IMR-90 (cell line): ENCODE measurements at regions not wholly inside any gene's neighbourhood (a gene's known extent, or its start where the extent isn't known, plus 50 kb on each side); places are given as distances from the start of the nearest gene placed in this dataset.

Experiments used
- ATAC-seq: fragments of 200-7000 bp; cut with Tn5 transposase; 2 replicates; pipeline ENCODE4 v1.9.1; 2020; ENCODE audit warnings: low read depth, mild to moderate bottlenecking, moderate library complexity
- BruUV-seq: library from RNA; stranded (reverse); fragments of 400-500 nt; replicated peaks from 2 replicates; lab custom pipeline; 2021; lab: Mats Ljungman, UMichigan
- CTCF ChIA-PET: fragments of 300-600 bp; formaldehyde crosslinking; extraction: SDS; loops from one replicate; lab custom pipeline; 2021; ENCODE audit warnings: antibody characterized with exemption; lab: Yijun Ruan, JAX
- POLR2A ChIA-PET: fragments of 300-600 bp; sonication (Branson Sonifier 250); formaldehyde crosslinking; loops from one replicate; lab custom pipeline; 2022; ENCODE audit warnings: antibody characterized with exemption; ENCODE audit not compliant: unreplicated experiment; lab: Charles Lee
- DNase-seq: peaks from one replicate; pipeline ENCODE4 v3.0.0; 2013
- H2AFZ ChIP-seq: replicated peaks from 2 replicates; pipeline ENCODE3; 2013; ENCODE audit warnings: low read length, mild to moderate bottlenecking; ENCODE audit not compliant: poor library complexity
- H2AK5ac ChIP-seq: 2 replicates; pipeline ENCODE4 v1.6.1; 2013; ENCODE audit warnings: low read depth, low read length, inconsistent platforms
- H2AK9ac ChIP-seq: replicated peaks from 2 replicates; pipeline ENCODE3; 2013; ENCODE audit warnings: mild to moderate bottlenecking, low read depth, low read length, moderate library complexity; ENCODE audit not compliant: poor library complexity
- H2BK120ac ChIP-seq: 2 replicates; pipeline ENCODE4 v1.6.1; 2013; ENCODE audit warnings: low read depth, low read length, inconsistent platforms
- H2BK15ac ChIP-seq: 3 replicates; pipeline ENCODE4 v1.6.1; 2013; ENCODE audit warnings: low read depth, low read length, inconsistent platforms
- H2BK20ac ChIP-seq: 2 replicates; pipeline ENCODE4 v1.6.1; 2013; ENCODE audit warnings: low read depth, mild to moderate bottlenecking, inconsistent platforms, low read length, moderate library complexity
- H2BK5ac ChIP-seq: 2 replicates; pipeline ENCODE4 v1.6.1; 2013; ENCODE audit warnings: mild to moderate bottlenecking, low read depth, low read length, inconsistent platforms; ENCODE audit not compliant: poor library complexity, severe bottlenecking
- H3K14ac ChIP-seq: replicated peaks from 2 replicates; pipeline ENCODE4 v1.6.1; 2013; ENCODE audit warnings: low read depth, low read length, inconsistent platforms
- H3K18ac ChIP-seq: 2 replicates; pipeline ENCODE4 v1.6.1; 2013; ENCODE audit warnings: low read depth, low read length, control low read depth
- H3K23ac ChIP-seq: 2 replicates; pipeline ENCODE4 v1.6.1; 2013; ENCODE audit warnings: low read depth, low read length, inconsistent platforms
- H3K27ac ChIP-seq: 2 replicates; pipeline ENCODE4 v1.5.1; 2013; ENCODE audit warnings: mild to moderate bottlenecking, control low read depth, low read length; ENCODE audit not compliant: insufficient read depth
- H3K27me3 ChIP-seq: 2 replicates; pipeline ENCODE4 v1.6.1; 2013; ENCODE audit warnings: low read length; ENCODE audit not compliant: control insufficient read depth, insufficient read depth
- H3K36me3 ChIP-seq: 2 replicates; pipeline ENCODE4 v1.6.1; 2013; ENCODE audit warnings: low read length, mixed read lengths; ENCODE audit not compliant: control insufficient read depth, insufficient read depth
- H3K4ac ChIP-seq: 2 replicates; pipeline ENCODE4 v1.6.1; 2013; ENCODE audit warnings: low read depth, low read length, inconsistent platforms
- H3K4me1 ChIP-seq: 2 replicates; pipeline ENCODE4 v1.6.1; 2013; ENCODE audit warnings: low read length, mixed read lengths; ENCODE audit not compliant: control insufficient read depth, insufficient read depth
- H3K4me2 ChIP-seq: 2 replicates; pipeline ENCODE4 v1.6.1; 2013; ENCODE audit warnings: low read depth, mild to moderate bottlenecking, control low read depth, low read length, moderate library complexity
- H3K4me3 ChIP-seq: 2 replicates; pipeline ENCODE4 v1.5.1; 2013; ENCODE audit warnings: low read depth, mild to moderate bottlenecking, control low read depth, low read length, moderate library complexity; ENCODE audit not compliant: insufficient read depth
- H3K56ac ChIP-seq: 2 replicates; pipeline ENCODE4 v1.6.1; 2013; ENCODE audit warnings: low read length, inconsistent platforms; ENCODE audit not compliant: insufficient read depth; ENCODE audit errors: extremely low read depth
- H3K79me1 ChIP-seq, 2 experiments: 2 replicates each; pipeline ENCODE4 v1.6.1; 2013; ENCODE audit warnings: low read length in 2 of 2, inconsistent platforms in 1 of 2, low read depth in 1 of 2
- H3K9ac ChIP-seq: 2 replicates; pipeline ENCODE4 v1.6.1; 2013; ENCODE audit warnings: low read depth, low read length, control low read depth
- H3K9me1 ChIP-seq: 2 replicates; pipeline ENCODE4 v1.6.1; 2013; ENCODE audit warnings: low read length, inconsistent platforms; ENCODE audit not compliant: insufficient read depth
- H3K9me3 ChIP-seq: 2 replicates; pipeline ENCODE4 v1.6.1; 2013; ENCODE audit warnings: low read length; ENCODE audit not compliant: control insufficient read depth, insufficient read depth
- H4K20me1 ChIP-seq: 2 replicates; pipeline ENCODE4 v1.6.1; 2013; ENCODE audit warnings: low read length, inconsistent platforms; ENCODE audit not compliant: insufficient read depth
- H4K5ac ChIP-seq: 2 replicates; pipeline ENCODE4 v1.6.1; 2013; ENCODE audit warnings: mild to moderate bottlenecking, low read depth, low read length, control low read depth
- H4K8ac ChIP-seq, 2 experiments: 2 replicates each; pipeline ENCODE4 v1.6.1; 2013; ENCODE audit warnings: low read depth in 2 of 2, low read length in 2 of 2, control low read depth in 1 of 2, inconsistent platforms in 1 of 2
- H4K91ac ChIP-seq: 2 replicates; pipeline ENCODE4 v1.6.1; 2013; ENCODE audit warnings: low read depth, low read length, inconsistent platforms; ENCODE audit not compliant: insufficient read depth
- BHLHE40 ChIP-seq: fragments of 150-350 bp; IDR thresholded peaks from 2 replicates; pipeline ENCODE4 v1.6.1; 2016; ENCODE audit warnings: mild to moderate bottlenecking, low read depth, low read length
- CEBPB ChIP-seq: IDR thresholded peaks from 2 replicates; pipeline ENCODE4 v1.6.1; 2012; ENCODE audit warnings: low read depth, low read length, improper control_type of control experiment
- CHD1 ChIP-seq: IDR thresholded peaks from 2 replicates; pipeline ENCODE4 v1.6.1; 2012; ENCODE audit warnings: low read depth, low read length, improper control_type of control experiment
- CTCF ChIP-seq: conservative IDR thresholded peaks from 2 replicates; pipeline ENCODE4 v1.5.1; 2012; ENCODE audit warnings: mild to moderate bottlenecking, low read depth, low read length, improper control_type of control experiment
- ELK1 ChIP-seq: fragments of 150-350 bp; IDR thresholded peaks from 2 replicates; pipeline ENCODE4 v1.6.1; 2016; ENCODE audit warnings: low read depth, mild to moderate bottlenecking, low read length, moderate library complexity, borderline replicate concordance
- FOS ChIP-seq: fragments of 150-350 bp; IDR thresholded peaks from 2 replicates; pipeline ENCODE4 v1.6.1; 2016; ENCODE audit warnings: low read depth, low read length
- MAFK ChIP-seq: IDR thresholded peaks from 2 replicates; pipeline ENCODE4 v1.6.1; 2012; ENCODE audit warnings: low read depth, low read length, improper control_type of control experiment
- MAZ ChIP-seq: IDR thresholded peaks from 2 replicates; pipeline ENCODE4 v1.6.1; 2012; ENCODE audit warnings: low read depth, mild to moderate bottlenecking, low read length, improper control_type of control experiment, moderate library complexity, borderline replicate concordance
- MXI1 ChIP-seq: IDR thresholded peaks from 2 replicates; pipeline ENCODE4 v1.6.1; 2012; ENCODE audit warnings: low read depth, mild to moderate bottlenecking, low read length, moderate library complexity, borderline replicate concordance
- NFE2L2 ChIP-seq: fragments of 150-350 bp; IDR thresholded peaks from 2 replicates; pipeline ENCODE4 v1.6.1; 2016; ENCODE audit warnings: low read depth, mild to moderate bottlenecking, low read length
- POLR2A ChIP-seq: IDR thresholded peaks from 2 replicates; pipeline ENCODE4 v1.6.1; 2012; ENCODE audit warnings: mild to moderate bottlenecking, low read depth, low read length
- RAD21 ChIP-seq: IDR thresholded peaks from 2 replicates; pipeline ENCODE4 v1.6.1; 2012; ENCODE audit warnings: low read length, improper control_type of control experiment
- RCOR1 ChIP-seq: IDR thresholded peaks from 2 replicates; pipeline ENCODE4 v1.6.1; 2012; ENCODE audit warnings: mild to moderate bottlenecking, low read length, improper control_type of control experiment; ENCODE audit not compliant: insufficient replicate concordance
- RFX5 ChIP-seq: IDR thresholded peaks from 2 replicates; pipeline ENCODE4 v1.8.0; 2012; ENCODE audit warnings: low read depth, mild to moderate bottlenecking, low read length, moderate library complexity
- SMC3 ChIP-seq: fragments of 150-350 bp; IDR thresholded peaks from 2 replicates; pipeline ENCODE4 v1.6.1; 2016; ENCODE audit warnings: low read depth, mild to moderate bottlenecking, antibody characterized with exemption, low read length, moderate library complexity
- WGBS, 2 experiments: methylation state at CpG; one replicate each; pipeline versions ENCODE4 v1.1.5 to v1.1.7; 2013; ENCODE audit warnings: missing lambda C conversion rate in 2 of 2; ENCODE audit not compliant: insufficient read length in 1 of 2; ENCODE audit errors: extremely low coverage in 2 of 2; 5-methylcytosine and 5-hydroxymethylcytosine counted together
- dilution Hi-C: fragments of 300-500 bp; cut with HindIII; formaldehyde crosslinking; loops from one replicate; pipeline ENCODE4 v1.14.3; 2018; ENCODE audit warnings: low sequenced_read_pairs; ENCODE audit not compliant: unreplicated experiment
- in situ Hi-C: fragments of 300-500 bp; cut with MboI; formaldehyde crosslinking; loops from 3 replicates; pipeline ENCODE4 v1.14.3; 2019; ENCODE audit warnings: low sequenced_read_pairs, inconsistent platforms, mixed read lengths
- intact Hi-C: fragments of 100-400 bp; cut with micrococcal nuclease; formaldehyde crosslinking; loops from 2 replicates; pipeline ENCODE4 v1.10.0; 2022
- TF ChIP-seq, protein P1 (sequence below): fragments of 150-350 bp; IDR thresholded peaks from 2 replicates; pipeline ENCODE4 v1.6.1; 2017; ENCODE audit warnings: mild to moderate bottlenecking, antibody characterized with exemption, low read length, low read depth

DNA sequence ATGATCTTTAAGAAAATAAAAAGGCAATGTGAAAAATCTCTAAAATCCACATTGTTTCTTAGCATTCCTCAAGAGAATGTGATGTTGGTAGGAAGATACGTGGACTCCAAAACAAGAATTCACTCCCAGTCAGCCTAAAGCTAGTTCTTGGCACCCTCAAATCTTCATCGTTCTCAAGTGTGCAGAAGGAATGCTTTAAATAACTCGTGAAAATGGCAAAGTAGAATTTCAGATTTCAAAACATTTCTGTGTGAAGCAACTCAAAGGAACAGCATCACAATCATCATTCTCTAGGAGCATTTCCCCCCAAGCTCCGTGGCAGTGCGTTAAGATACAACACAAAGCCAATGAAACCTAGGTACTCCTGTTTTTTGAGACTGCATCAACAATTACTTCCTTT lies 185.1 kb upstream of the DMAC1 start:
- H3K23ac ChIP-seq: no peak overlapping the region
- H4K91ac ChIP-seq: no peak overlapping the region
- peaks cover 10% of the 10 kb centered on the region for H3K9me3 ChIP-seq
- H2AK9ac ChIP-seq: no peak overlapping the region
- no peak overlapping the region for H2BK15ac ChIP-seq
- H3K9ac ChIP-seq: no peak overlapping the region
- H3K18ac ChIP-seq: no peak overlapping the region
- no peaks in the 10 kb centered on the region for H3K27me3 ChIP-seq
- no peaks in the 10 kb centered on the region for H3K9me1 ChIP-seq
- dilution Hi-C loops (no loop called here), intact Hi-C loops (no loop called here), in situ Hi-C loops (no loop called here)
- no peak for ATAC-seq
- no peak overlapping the region for H2AK5ac ChIP-seq
- ChIA-PET CTCF (no interaction called here), POLR2A (no interaction called here)
- H3K4me1 ChIP-seq: no peaks in the 10 kb centered on the region
- no peak overlapping the region for H2BK120ac ChIP-seq
- no peak overlapping the region for H2BK5ac ChIP-seq
- H3K27ac ChIP-seq: no peak overlapping the region
- H3K79me1 ChIP-seq: no peaks in the 10 kb centered on the region
- H3K4ac ChIP-seq: no peak overlapping the region
- no peak overlapping the region for H2AFZ ChIP-seq
- H3K4me3 ChIP-seq: no peak overlapping the region
- no TSS peak for BruUV-seq
- TF ChIP-seq ELK1: no peak
- no peak for TF ChIP-seq POLR2A
- no peak for TF ChIP-seq MXI1
- no peak for TF ChIP-seq MAFK
- no peak for TF ChIP-seq RAD21
- TF ChIP-seq FOS: no peak
- no peak for TF ChIP-seq RFX5
- no peak for TF ChIP-seq CTCF
- no peak for TF ChIP-seq CEBPB
- no peak for TF ChIP-seq RCOR1
- TF ChIP-seq MAZ: no peak
- no peak for TF ChIP-seq SMC3
- TF ChIP-seq CHD1: no peak
- TF ChIP-seq, protein P1, sequence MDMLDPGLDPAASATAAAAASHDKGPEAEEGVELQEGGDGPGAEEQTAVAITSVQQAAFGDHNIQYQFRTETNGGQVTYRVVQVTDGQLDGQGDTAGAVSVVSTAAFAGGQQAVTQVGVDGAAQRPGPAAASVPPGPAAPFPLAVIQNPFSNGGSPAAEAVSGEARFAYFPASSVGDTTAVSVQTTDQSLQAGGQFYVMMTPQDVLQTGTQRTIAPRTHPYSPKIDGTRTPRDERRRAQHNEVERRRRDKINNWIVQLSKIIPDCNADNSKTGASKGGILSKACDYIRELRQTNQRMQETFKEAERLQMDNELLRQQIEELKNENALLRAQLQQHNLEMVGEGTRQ: no peak
- no peak for TF ChIP-seq BHLHE40
- no peak for TF ChIP-seq NFE2L2
- H3K4me2 ChIP-seq: no peak overlapping the region
- H4K5ac ChIP-seq: no peak overlapping the region
- H4K20me1 ChIP-seq: no peaks in the 10 kb centered on the region
- no peak overlapping the region for H3K56ac ChIP-seq
- H3K36me3 ChIP-seq: no peaks in the 10 kb centered on the region
- no CpG with 5 or more reads among the region's 5 CpGs for WGBS, 2 experiments
- no peak overlapping the region for H3K14ac ChIP-seq
- DNase-seq: no peak
- no peak overlapping the region for H2BK20ac ChIP-seq
- H4K8ac ChIP-seq: no peak overlapping the region
